ENCODE measurements at regions not wholly inside any gene's neighbourhood (a gene's known extent, or its start where the extent isn't known, plus 50 kb on each side); places are given as distances from the start of the nearest gene placed in this dataset.
"Not testable (repeated sequence)": the region's sequence is repeated elsewhere in the genome, so short reads cannot be mapped to it uniquely, and the experiment has no call there.

DNA sequence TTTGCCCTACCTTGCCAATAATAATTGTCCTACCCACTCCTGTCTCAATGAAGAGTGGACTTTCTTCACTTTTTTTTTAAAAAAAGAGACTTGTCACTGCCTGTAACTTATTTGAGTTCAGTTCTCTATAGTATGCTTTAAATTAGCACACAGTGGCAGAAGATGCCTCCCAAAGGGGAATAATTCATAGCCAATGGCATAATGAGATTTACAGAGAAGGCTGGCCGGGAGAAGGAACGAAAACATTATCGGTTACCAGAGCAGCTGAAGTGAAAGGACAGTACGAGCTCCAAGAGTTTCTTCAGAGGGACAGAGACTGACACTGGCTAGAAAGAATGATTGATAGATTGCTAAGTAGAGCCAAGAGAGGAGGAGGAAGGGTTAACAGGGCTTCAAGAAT is 356.3 kb downstream of the EMP1 start:
- DNase-seq = no peak

DNA sequence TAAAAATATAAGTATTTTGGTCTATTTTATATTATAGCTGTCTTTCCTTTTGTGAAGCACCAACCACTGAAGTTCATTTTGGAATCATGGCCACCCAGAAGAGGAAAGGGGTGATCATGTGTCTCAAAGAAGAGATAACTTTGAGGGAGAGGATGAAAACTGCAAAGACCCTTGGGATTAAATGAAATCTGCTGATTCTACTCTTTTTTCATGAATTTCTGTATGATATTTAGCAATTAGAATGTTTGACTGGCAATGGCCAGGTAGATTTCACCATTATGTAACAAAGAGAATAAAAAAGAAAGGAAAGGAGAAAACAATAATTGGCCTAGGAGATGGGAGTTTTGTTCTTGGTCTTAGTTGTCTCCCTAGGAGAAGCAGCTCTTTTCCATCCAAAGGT is 350.8 kb downstream of the EMP1 start:
- no peak for DNase-seq

- no peak for DNase-seq
Observed at GRCh38 chr12:13546231-13546630, 349.7 kb downstream of the EMP1 start.

- DNase-seq = no peak
Observed at GRCh38 chr12:13539051-13539450, 342.5 kb downstream of the EMP1 start.

DNA sequence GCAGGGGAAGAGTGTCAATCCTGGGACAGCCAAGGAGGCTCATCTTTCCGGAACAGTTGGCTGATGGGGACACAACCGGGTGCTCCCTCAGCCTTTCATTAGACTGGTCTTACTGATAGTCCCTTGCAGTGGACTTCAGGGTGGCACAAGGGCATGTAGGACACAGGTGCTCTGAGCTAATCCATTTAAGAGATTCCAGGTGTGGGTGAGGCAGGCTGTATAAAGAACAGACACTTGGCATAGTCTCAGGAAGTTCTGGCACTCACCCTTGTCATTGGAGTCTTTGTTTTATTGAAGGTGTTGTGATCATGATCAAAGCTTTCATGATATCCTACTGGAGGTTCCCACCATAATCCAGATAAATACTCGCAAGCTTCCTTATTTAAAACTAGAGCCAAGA is 341.6 kb downstream of the EMP1 start:
- DNase-seq = no peak

DNA sequence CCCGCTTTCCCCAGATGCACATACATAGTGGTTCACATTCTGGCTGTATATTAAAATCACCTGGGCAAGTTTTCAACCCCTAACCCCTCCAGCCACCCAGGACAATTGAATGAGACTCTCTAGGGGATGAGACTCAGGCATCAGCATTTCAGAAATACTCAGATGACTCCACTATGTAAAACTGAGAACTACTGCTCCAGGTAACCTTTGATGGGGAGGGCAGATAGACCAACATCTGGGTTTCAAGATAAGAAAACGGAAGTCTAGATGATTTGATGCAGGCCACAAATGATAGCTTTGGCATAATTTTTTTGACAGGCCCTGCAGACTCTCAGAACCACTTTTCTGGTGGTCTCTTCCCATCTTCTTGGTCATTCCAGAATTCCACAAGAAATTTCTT is 341.1 kb downstream of the EMP1 start:
- no peak for DNase-seq

- no peak for DNase-seq
Observed at GRCh38 chr12:13536219-13536910, 339.8 kb downstream of the EMP1 start.

DNA sequence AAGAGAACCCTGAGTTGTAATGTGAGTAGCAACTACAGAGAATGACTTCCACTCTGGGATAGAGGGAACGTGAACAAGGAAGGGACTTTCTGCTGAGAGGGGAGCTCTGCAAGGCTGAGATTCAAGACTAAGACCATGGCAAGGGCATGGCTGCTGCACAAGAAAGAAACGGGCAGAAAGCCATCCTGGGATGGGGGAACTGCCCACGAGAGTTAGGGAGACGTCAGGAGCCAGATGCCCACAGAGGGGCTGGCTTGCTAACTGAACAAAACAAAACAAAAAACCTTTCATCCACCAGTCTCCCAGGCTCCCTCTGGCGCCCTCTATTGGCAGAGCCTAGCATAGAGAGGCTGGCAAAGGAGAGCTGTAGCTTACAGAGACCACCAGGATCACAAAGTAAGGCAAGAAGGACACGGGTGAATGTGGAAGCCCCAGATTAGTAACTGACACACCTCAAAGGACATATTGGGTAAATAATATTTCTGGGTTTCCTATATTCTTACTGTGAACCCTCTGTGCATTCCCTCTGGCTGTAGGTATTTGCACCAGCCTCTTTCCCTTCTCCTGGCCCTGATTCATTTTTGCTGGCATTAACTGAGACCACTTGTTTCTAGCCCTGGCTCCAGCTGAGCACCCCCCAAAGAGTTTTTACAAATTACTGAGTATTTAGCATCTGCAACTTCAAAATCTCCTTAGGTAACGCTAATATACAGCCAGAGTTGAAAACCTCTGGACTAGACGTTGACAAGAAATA is 338.3 kb downstream of the EMP1 start:
- peak; percentile 19 for DNase-seq

DNA sequence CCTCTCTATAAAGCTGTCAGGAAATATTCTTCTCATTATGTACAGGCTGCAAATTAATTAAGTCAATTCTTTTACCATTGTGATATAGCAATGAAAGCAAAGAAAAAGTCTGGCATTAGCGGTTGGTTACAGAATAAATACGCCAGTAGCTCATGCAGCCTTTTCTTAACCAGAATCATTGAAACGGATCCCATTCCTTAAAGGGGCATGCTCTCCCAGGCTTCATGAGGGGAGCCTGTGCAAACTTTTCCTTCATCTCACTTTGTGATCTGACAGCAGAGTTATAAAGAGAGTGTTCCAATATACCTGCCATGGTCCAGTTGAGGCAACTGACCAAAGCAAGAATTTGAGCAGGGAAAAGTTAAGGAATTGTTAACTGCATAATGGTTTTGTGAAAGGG is 337.7 kb downstream of the EMP1 start:
- DNase-seq = no peak

GRCh38 chr12:13530966-13531365 is 334.4 kb downstream of the EMP1 start:
- DNase-seq = no peak

DNA sequence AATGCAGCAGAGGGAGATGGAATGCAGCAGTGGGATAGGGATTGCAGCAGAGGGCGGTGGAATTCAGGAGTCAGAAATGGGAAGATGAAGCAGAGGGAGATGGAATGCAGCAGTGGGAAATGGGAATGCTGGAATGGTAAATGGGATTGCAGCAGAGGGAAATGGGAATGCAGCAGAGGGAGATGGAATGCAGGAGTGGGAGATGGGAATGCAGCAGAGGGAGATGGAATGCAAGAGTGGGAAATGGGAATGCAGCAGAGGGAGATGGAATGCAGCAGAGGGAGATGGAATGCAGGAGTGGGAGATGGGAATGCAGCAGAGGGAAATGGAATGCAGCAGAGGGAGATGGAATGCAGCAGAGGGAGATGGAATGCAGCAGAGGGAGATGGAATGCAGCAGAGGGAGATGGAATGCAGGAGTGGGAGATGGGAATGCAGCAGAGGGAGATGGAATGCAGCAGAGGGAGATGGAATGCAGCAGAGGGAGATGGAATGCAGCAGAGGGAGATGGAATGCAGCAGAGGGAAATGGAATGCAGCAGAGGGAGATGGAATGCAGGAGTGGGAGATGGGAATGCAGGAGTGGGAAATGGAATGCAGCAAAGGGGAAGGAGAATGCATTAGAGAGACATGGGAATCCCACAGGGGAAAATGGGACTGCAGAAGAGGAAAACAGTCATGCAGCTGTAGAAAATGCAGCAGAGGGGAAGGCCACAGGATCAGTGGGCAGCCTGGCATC is 329.8 kb downstream of the EMP1 start:
- not testable (repeated sequence) for DNase-seq

- no peak for DNase-seq
Observed at GRCh38 chr12:13523536-13524307, 327.2 kb downstream of the EMP1 start.

DNA sequence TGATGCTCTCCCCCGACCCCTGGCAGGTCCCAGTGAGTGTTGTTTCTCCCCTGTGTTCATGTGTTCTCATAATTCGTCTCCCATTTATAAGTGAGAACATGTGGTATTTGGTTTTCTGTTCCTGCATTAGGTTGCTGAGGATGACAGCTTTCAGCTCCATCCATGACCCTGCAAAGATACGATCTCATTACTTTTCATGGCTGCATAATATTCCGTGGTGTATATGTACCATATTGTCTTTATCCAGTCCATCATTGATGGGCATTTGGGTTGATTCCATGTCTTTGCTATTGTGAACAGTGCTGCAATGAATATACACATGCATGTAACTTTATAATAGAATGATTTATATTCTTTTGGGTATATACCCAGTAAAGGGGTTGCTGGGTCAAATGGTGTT is 321.5 kb downstream of the EMP1 start:
- not testable (repeated sequence) for DNase-seq

DNA sequence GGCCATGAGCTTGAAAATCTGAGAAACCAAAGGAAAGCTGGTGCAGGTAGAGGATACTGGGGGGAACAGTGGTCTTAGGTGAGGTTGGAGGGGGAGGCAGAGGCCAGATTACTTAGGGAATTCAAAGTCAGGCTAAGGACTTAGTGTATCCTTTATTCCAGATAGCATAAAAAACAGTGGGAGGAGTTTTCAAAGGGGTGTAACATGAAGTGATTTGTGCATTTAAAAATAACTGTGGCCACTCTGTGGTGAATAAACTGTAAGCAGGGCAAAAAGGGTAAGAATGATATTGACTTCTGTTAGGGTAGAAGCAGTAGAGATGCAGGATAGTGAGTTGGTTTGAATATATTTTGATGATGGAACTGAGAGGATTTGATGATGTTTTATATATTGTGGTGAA is 313.2 kb downstream of the EMP1 start:
- no peak for DNase-seq

GRCh38 chr12:13505636-13506035 is 309.1 kb downstream of the EMP1 start:
- DNase-seq = no peak

DNA sequence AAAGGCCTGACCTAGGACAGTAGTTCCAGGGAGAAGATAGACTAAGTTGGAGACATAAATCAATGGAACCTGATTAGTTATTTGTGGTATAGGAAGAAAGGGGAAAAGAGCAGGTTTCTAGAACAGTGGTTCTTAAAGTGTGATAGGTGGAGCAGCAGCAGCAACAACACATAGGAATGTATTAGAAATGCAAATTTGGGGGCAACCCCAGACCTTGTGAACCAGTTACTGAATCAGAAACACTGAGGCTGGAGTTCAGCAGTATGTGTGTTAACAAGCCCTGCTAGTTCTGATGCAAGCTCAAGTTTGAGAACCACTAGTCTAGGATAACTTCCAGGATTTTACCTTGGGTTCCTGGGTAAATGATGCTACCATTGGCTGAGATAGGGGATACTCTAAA is 308.7 kb downstream of the EMP1 start:
- DNase-seq = no peak

DNA sequence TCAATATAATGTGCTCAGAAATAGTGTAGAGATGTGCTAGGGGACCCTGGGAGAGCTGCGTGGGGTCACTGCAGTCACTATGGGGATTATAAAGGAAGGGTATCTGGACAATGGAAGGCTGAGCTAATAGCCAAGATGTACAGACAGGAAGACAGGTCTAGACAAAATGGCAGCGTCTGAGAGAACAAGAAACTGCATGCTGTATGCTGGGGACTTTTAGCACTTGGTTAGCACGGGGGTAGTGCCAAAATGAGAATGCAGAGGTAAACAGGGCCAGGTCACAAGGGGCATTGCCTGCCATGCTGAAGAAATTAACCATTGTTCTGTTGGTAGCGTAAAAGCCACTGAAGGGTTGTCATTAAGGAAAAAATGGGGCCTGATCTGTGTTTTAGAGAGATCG is 308.2 kb downstream of the EMP1 start:
- DNase-seq = no peak

DNA sequence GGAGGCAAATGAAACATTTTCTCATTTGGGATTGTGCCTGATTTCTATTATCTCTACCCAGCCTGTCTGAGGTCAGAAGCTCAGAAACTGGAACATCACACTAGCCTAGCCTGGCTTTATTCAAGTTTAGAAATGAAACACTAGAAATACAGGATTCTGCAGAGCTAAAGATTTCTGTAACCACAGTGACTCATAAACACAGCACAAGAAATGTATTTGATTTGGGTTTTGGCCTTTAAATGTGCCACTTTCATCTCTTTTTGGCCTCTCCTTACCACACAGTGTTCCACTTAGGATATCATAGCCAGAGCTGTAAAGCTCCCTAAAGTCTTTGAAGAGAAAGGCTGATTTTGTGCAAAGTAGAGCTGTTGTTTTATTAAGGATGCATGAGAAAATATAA is 307.5 kb downstream of the EMP1 start:
- no peak for DNase-seq

- no peak for DNase-seq
Observed at GRCh38 chr12:13503094-13503835, 306.7 kb downstream of the EMP1 start.

DNA sequence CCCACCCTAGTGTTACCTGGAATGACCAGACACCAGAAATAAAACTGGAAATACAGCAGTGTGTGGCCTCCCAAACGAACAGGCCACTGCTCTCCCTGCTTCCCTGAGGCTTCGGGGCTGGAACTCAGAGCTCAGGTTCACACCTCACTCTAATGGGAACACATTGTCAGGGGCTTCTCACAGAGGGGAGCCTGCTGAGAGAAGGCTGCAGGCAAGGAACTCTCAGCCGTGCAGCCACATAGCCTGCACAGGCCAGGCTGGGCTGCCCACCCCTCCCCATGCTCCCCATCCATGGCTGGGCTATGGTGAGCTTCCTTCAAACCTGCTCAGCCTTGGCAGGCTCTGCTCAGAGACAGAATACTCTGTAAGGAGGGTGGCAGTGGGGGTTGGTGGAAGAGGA is 302.5 kb downstream of the EMP1 start:
- no peak for DNase-seq

GRCh38 chr12:13496111-13496510 is 299.6 kb downstream of the EMP1 start:
- no peak for DNase-seq

DNA sequence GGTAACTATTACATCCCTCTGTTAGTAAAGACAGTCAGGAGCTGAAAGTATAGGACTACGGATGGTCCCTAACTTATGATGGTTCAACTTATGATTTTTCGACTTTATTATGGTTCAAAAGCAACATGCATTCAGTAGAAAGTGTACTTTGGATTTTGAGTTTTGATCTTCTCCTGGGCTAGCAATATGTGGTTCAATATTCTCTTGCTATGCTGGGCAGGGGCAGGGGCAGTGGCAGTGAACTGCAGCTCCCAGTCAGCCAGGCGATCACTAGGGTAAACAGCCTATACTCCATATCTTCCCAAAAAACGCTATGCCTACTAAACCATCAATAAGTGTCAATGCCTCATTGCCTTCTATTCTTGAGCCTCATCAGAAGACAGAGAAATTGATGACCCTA is 292.7 kb downstream of the EMP1 start:
- no peak for DNase-seq

DNA sequence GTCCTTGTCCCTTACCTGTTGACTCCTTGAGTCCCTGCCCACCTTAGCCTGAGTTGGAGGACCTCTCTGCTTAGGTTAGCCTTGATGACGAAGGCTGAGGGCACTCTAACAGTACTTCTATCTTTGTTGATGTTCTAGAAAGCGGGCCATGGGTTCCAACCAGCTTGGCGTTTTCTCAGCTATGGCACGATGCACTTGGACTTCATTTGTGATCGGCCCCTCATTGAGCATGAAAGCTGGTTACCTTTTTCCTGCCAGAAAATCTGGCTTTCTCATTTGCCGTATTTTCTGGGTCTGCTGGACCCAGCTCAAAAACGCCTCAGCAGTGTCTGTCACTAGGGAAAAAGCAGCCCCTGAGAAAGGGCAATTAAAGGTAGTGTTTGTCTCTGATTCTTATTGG is 290.8 kb downstream of the EMP1 start:
- DNase-seq = no peak
